GM12878 (cell line): ENCODE measurements at regions not wholly inside any gene's neighbourhood (a gene's known extent, or its start where the extent isn't known, plus 50 kb on each side); places are given as distances from the start of the nearest gene placed in this dataset.

Experiments
- ATAC-seq: fragments of 200-7000 bp; cut with Tn5 transposase; 3 replicates; pipeline ENCODE4 v1.9.1; 2020; ENCODE audit warnings: mild to moderate bottlenecking, moderate library complexity
- BruUV-seq: library from RNA; stranded (reverse); fragments of 400-500 nt; replicated peaks from 2 replicates; lab custom pipeline; 2021; lab: Mats Ljungman, UMichigan
- CTCF ChIA-PET: fragments of 300-600 bp; sonication (Branson Sonifier 250); formaldehyde crosslinking; extraction: SDS; loops from one replicate; lab custom pipeline; 2021; ENCODE audit warnings: inconsistent platforms; lab: Yijun Ruan, JAX
- POLR2A ChIA-PET: fragments of 350-600 bp; formaldehyde crosslinking; extraction: SDS; loops from one replicate; lab custom pipeline; 2021; ENCODE audit warnings: inconsistent platforms; lab: Charles Lee
- RAD21 ChIA-PET: fragments of 300-600 bp; sonication (Branson Sonifier 250); formaldehyde crosslinking; loops from one replicate; lab custom pipeline; 2023; ENCODE audit warnings: antibody characterized with exemption; ENCODE audit not compliant: unreplicated experiment; lab: Charles Lee
- SMC1A ChIA-PET: fragments of 300-600 bp; sonication (Branson Sonifier 250); formaldehyde crosslinking; loops from one replicate; lab custom pipeline; 2023; ENCODE audit not compliant: unreplicated experiment, uncharacterized antibody; lab: Charles Lee
- DNase-seq: peaks from one replicate; pipeline ENCODE4 v3.0.0-alpha.2; 2011; ENCODE audit warnings: low read depth, low spot score
- FAIRE-seq: peaks from 3 replicates; lab custom pipeline; 2011; peaks lifted over from hg19 to GRCh38; lab: Jason Lieb, UNC
- H2AFZ ChIP-seq: 2 replicates; pipeline ENCODE4 v1.6.0; 2011; ENCODE audit warnings: low read depth, low read length, control low read depth; ENCODE audit not compliant: control insufficient read depth
- H3K27ac ChIP-seq: 2 replicates; pipeline ENCODE4 v1.5.1; 2011; ENCODE audit warnings: control low read depth; ENCODE audit not compliant: control insufficient read depth, insufficient read depth
- H3K27me3 ChIP-seq, 2 experiments: replicated peaks in 1 of 2; 2 replicates each; pipeline versions ENCODE4 v1.6.0 to v1.6.1; 2011; ENCODE audit warnings: low read length in 1 of 2; ENCODE audit not compliant: control insufficient read depth in 2 of 2, insufficient read depth in 2 of 2
- H3K36me3 ChIP-seq, 2 experiments: 2 replicates each; pipeline ENCODE4 v1.5.1; 2011; ENCODE audit warnings: low read length in 1 of 2; ENCODE audit not compliant: control insufficient read depth in 2 of 2, insufficient read depth in 2 of 2
- H3K4me1 ChIP-seq: 2 replicates; pipeline ENCODE4 v1.6.1; 2011; ENCODE audit warnings: mild to moderate bottlenecking, low read length, moderate library complexity, mixed read lengths; ENCODE audit not compliant: control insufficient read depth, insufficient read depth
- H3K4me2 ChIP-seq: 2 replicates; pipeline ENCODE4 v1.6.0; 2011; ENCODE audit warnings: control low read depth; ENCODE audit not compliant: control insufficient read depth, insufficient read depth
- H3K4me3 ChIP-seq: fragments of 200-600 bp; sonication (generic); 2 replicates; pipeline ENCODE4 v1.5.1; 2016
- H3K79me2 ChIP-seq: 2 replicates; pipeline ENCODE4 v1.6.0; 2011; ENCODE audit warnings: low read length; ENCODE audit not compliant: control insufficient read depth, insufficient read depth
- H3K9ac ChIP-seq: 2 replicates; pipeline ENCODE4 v1.8.0; 2011; ENCODE audit warnings: low read length, control low read depth, mixed read lengths; ENCODE audit not compliant: control insufficient read depth, insufficient read depth
- H3K9me3 ChIP-seq: replicated peaks from 3 replicates; pipeline ENCODE4 v1.5.1; 2011; ENCODE audit warnings: mild to moderate bottlenecking, low read length; ENCODE audit not compliant: control insufficient read depth, insufficient read depth
- H4K20me1 ChIP-seq: 2 replicates; pipeline ENCODE4 v1.6.0; 2011; ENCODE audit not compliant: control insufficient read depth, insufficient read depth
- CUX1 ChIP-seq: IDR thresholded peaks from 2 replicates; pipeline ENCODE4 v1.6.1; 2012; ENCODE audit warnings: improper control_type of control experiment, low read depth, low read length; ENCODE audit not compliant: insufficient replicate concordance
- RBBP5 ChIP-seq: fragments of 200-600 bp; sonication (generic); conservative IDR thresholded peaks from 2 replicates; pipeline ENCODE4 v1.6.1; 2016
- SMAD5 ChIP-seq: IDR thresholded peaks from 2 replicates; pipeline ENCODE4 v1.6.1; 2016; ENCODE audit warnings: antibody characterized with exemption, low read depth
- YBX1 ChIP-seq: fragments of 450-650 bp; IDR thresholded peaks from 2 replicates; pipeline ENCODE4 v1.6.1; 2016; ENCODE audit warnings: antibody characterized with exemption
- WGBS: methylation state at CpG from one replicate; pipeline ENCODE4 v1.1.6; 2016; ENCODE audit warnings: low lambda C conversion rate; ENCODE audit not compliant: insufficient replicate concordance, insufficient coverage; ENCODE audit errors: missing lambda C conversion rate; 5-methylcytosine and 5-hydroxymethylcytosine counted together
- in situ Hi-C: fragments of 300-500 bp; cut with MboI; formaldehyde crosslinking; loops from 9 replicates; pipeline ENCODE4 v1.14.3; 2018; ENCODE audit warnings: mixed read lengths
- intact Hi-C: fragments of 100-400 bp; cut with micrococcal nuclease; formaldehyde crosslinking; loops from one replicate; pipeline ENCODE4 v1.14.2; 2022; ENCODE audit not compliant: unreplicated experiment

- no peaks in the 10 kb centered on the region for H4K20me1 ChIP-seq
- no peak overlapping the region for H3K27ac ChIP-seq
- SMC1A ChIA-PET, result interaction anchor here (2.1 kb wide), 1 partner anchor 17 kb away, joined by 4 read pairs; no protein-coding TSS in a partner anchor
- DNase-seq (no peak), ATAC-seq (no peak; the same call in 2 of the 3 replicates), FAIRE-seq (no peak)
- H3K36me3 ChIP-seq, result no peaks in the 10 kb centered on the region
- H3K4me3 ChIP-seq, result no peak overlapping the region
- no TSS peak for BruUV-seq
- in situ Hi-C loops (no loop called here), intact Hi-C loops (no loop called here)
- H3K4me2 ChIP-seq, result no peak overlapping the region
- H3K79me2 ChIP-seq, result no peaks in the 10 kb centered on the region
- H3K27me3 ChIP-seq, result no peaks in the 10 kb centered on the region; a peak in 1 of 4 replicates
- H2AFZ ChIP-seq, result no peak overlapping the region
- TF ChIP-seq CUX1, result no peak
- no peak for TF ChIP-seq RBBP5
- no peak for TF ChIP-seq YBX1
- no peak for TF ChIP-seq SMAD5
- H3K9me3 ChIP-seq, result no peaks in the 10 kb centered on the region; the same call in 2 of the 3 replicates
- no peak overlapping the region for H3K9ac ChIP-seq
- RAD21 ChIA-PET, result interaction anchor here (0.7 to 1.4 kb wide), 2 partner anchors 9 to 42 kb away, joined by 3 to 4 read pairs; no protein-coding TSS in a partner anchor
- H3K4me1 ChIP-seq, result no peaks in the 10 kb centered on the region
- 23% methylated on average over 5 of the region's 5 CpGs for WGBS
- POLR2A ChIA-PET, result no interaction called here
- CTCF ChIA-PET, result interaction anchor here (1.2 kb wide), 1 partner anchor 154 kb away, joined by 3 read pairs; no protein-coding TSS in a partner anchor
Measured at GRCh38 chr9:107131108-107131799, 151.8 kb upstream of the RAD23B start.
